GM19463 (cell line): ENCODE measurements at regions not wholly inside any gene's neighbourhood (a gene's known extent, or its start where the extent isn't known, plus 50 kb on each side); places are given as distances from the start of the nearest gene placed in this dataset.
A peak's percentile ranks its signal among the peaks of the same experiment; 100 is the strongest.

Experiments
- ATAC-seq: cut with Tn5 transposase; IDR thresholded peaks from one replicate; pipeline ENCODE4 v1.9.1; 2021; ENCODE audit warnings: mild to moderate bottlenecking, moderate library complexity; ENCODE audit not compliant: unreplicated experiment

- no peak for ATAC-seq
Observed at GRCh38 chr9:134243778-134244467, 79.6 kb upstream of the RNU6ATAC start.

- ATAC-seq: no peak
Observed at GRCh38 chr9:134245179-134245578, 80.8 kb upstream of the RNU6ATAC start.

DNA sequence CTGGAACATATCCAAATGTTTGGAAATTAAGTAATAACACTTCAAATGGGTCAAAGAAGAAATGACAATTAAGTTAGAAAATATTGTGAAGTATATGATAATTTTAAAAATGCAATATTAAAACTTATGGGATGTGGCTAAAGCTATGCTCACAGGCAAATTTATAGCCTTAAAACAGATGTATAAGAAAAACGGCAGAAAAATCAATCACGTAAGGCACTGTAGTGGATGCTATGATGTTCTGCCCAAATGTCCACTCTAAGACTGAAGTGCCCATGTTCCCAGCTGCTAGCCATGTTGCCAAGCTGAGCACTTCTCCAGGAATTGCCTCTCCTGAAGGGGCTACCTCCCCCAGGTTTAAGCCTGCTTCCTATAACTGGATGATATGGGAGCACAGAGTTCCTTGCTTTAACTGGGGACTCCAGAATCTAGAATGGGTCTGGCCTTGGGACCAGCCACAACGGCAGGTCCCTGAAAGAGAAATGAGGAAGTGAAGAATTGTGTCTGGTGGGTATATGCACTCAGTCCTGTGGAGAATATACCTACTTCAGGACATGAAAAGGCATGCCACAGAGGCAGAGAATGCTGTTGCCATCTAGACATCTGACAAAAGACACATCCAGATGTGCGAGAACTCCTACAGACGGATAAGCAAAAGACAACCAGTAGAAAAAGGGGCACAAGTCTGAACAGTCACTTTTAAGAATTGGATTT is 78.2 kb upstream of the RXRA start:
- no peak for ATAC-seq

- ATAC-seq: no peak
Observed at GRCh38 chr9:134251296-134252069, 74.8 kb upstream of the RXRA start.

DNA sequence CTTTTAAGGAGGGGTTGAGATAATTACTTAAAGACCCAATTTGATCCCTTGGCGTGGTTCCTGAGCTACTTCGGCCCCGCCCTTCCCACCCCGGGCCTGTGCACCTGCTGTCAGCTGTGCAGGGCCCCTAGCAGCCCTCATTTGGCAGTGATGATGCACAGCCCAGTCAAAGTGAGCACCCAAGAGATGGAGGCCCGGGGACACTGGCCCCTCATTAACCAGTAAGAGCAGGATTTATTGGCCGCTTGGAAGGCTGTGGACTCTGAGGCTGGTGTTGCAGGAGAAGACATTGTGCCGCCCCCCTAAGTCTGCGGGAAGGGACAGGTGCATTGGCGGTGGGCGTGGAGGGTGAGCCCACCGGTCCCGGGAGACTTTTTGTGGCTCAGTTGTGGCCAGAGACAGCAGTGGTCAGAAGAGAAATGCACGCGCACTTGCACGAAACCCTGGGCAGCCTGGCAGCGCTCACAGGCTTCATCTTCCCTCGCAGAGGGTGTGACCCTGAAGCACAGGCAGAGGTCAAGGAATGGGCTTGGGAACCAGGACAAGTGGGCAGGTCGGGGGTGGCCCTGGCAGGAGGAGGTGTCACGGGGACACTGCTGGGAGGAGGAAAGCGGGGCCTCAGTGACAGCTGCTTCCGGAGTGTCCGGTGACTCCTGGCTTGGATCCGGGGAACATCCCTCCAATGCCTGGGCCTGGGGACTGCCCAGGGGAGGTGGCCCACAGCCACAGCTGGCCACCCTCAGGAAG is 74.0 kb upstream of the RXRA start:
- no peak for ATAC-seq

DNA sequence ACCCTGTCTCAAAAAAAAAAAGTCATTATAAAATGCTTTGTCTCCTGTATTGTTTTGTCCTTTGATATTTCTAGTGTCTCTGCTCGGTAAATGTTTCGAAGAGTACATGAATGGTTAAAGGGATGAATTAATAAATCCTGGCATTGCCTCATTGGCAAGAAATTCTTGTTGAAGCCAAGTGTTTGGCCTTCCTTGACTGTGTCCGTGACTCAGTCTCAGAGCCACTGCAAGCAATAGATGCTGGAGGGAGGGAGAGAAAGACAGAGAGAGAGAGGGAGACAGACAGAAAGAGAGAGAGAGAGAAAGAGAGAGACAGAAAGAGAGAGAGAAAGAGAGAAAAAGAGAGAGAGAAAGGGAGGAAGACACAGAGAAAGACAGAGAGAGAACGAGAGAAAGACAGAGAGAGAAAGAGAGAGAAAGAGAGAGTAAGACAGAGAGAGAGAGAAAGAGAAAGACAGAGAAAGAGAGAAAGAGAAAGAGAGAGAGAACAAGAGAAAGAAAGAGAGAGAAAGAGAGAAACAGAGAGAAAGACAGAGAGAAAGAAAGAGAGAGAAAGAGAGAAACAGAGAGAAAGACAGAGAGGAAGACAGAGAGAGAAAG is 72.5 kb upstream of the RXRA start:
- no peak for ATAC-seq

DNA sequence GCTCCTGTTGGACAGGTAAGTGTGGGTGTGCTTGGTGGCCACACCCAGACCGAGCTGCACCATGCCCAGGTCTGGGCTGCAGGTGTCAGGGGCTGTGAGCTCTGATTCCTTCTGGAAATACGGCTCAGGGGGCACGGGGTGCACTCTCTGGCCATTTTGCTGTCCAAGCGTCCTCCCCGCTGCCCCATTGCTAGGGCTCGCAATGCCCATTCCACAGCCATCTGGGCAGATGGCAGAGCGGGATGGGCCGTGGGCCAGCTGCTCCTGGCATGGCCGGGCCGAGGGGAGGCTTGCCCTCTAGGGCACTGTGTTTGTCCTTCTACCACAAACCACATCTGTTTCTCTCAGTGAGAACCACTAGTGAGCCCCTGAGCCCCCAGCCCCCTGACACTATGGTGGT is 67.9 kb upstream of the RXRA start:
- ATAC-seq: no peak

DNA sequence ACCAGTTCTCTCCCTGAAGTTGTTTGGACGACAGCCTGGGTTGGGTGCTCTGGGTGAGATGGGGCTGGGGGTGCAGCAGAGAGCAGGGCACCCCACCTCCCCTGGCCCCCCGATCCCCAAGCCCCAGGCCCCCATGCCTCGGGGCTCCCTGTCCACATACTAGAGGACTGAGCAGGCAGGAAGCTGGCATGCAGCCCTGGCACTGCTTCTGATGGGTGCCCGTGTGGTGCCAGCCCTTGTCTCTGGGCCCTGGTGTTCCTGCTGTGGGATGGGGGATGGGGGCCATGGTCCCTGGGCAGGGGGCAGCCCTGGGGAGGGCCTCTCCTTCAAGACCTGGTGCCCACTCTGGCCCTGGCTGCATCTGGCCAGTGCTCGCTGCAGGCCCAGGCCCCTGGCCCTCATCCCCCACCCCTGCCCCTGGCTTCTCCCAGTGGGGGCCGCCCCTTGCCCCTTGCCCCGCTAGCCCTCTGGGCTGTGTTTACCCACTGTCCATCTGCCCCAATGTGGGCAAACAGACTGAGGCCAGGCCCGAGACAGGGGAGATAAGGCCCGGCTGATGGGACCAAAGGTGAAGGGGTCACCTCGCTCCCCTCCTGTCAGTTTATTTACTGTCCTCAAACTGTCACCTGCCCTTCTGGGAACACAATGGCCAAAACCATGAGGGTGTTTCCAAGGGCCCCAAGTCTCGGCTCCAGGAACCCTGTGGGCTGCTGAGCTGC is 67.3 kb upstream of the RXRA start:
- no peak for ATAC-seq

- no peak for ATAC-seq
Observed at GRCh38 chr9:134259708-134260107, 66.5 kb upstream of the RXRA start.

DNA sequence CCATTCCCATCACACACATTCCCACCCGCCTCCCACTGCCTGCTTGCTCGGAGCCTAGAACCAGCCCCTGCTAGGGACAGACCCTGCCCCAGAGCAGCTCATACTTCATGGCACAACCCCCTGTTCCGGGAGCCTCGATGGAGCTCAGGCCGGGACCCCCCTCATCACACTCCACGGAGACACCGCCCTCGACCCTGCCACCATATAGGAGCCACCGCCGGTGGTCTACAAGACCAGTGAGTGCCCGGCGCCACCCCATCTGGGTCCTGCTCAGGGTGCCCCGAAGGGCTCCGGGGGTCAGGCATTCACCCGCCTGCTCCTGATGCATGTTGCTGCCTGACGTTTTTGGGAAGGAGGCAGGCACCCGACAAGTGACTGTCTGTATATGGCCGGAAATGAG is 65.5 kb upstream of the RXRA start:
- ATAC-seq: no peak

- ATAC-seq: no peak
Observed at GRCh38 chr9:134262035-134262434, 64.2 kb upstream of the RXRA start.

GRCh38 chr9:134263596-134263995 is 62.7 kb upstream of the RXRA start:
- ATAC-seq: no peak

DNA sequence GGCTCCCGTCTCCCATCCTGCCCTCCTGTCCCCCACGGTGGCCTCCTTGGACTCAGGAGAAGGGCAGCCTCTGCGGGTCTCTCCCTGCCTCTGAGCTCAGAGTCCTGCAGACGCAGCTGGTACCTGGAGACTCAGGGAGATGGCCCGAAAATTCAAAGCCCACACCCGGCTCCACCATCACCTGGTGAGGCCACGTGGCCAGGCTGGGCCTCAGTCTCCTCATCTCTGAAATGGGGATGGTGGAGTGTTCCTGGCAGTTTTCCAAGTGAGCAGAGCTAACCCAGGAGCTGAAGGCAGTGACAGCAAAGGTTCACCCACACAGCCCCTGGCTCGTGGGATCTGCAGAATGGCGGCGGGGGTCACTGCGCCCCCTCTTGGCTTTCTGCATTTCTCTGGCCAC is 62.1 kb upstream of the RXRA start:
- no peak for ATAC-seq

DNA sequence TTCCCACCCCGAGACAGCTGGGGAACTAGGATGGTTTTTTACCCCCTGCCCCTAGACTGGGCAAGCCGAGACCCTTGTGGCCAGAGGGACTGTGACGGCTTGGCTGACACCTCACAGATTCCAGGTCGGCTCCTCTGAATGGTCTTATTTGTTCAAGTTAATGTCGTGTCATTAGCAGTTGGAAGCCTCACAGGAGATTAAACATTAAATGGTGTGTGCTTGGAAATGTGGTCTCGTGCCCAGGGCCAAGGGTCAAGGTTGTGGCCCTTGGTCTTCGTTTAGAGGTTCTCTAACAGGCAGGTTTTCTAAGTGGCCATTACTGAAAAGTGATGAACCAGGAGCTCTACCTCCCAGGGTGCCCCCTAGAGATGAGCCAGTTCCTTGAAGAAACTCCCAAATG is 61.2 kb upstream of the RXRA start:
- no peak for ATAC-seq

GRCh38 chr9:134266418-134266817 is 59.8 kb upstream of the RXRA start:
- no peak for ATAC-seq

- no peak for ATAC-seq
Observed at GRCh38 chr9:134267305-134267880, 58.9 kb upstream of the RXRA start.

GRCh38 chr9:134267881-134268724 is 58.2 kb upstream of the RXRA start:
- ATAC-seq: peak; percentile 95

- ATAC-seq: no peak
Observed at GRCh38 chr9:134268747-134269146, 57.5 kb upstream of the RXRA start.
